ENCODE measurements at regions not wholly inside any gene's neighbourhood (a gene's known extent, or its start where the extent isn't known, plus 50 kb on each side); places are given as distances from the start of the nearest gene placed in this dataset.

- CTCF ChIA-PET (ENCODE audit: unreplicated experiment) = no interaction called here
- Histone ChIP-seq H3K9me2 (ENCODE audit: insufficient read depth, low read length) (no peaks in the 10 kb centered on the region), H3K79me2 (ENCODE audit: insufficient read depth, low read depth, low read length) (no peaks in the 10 kb centered on the region), H2AFZ (ENCODE audit: low read length) (no peak overlapping the region), H3K9me3 (ENCODE audit: low read length) (0 out of 2 replicates have a peak, but pooled peaks cover 2% of the 10 kb centered on the region), H3K27ac (ENCODE audit: low read depth, low read length, poor library complexity, severe bottlenecking) (no peak overlapping the region), H3K4me2 (ENCODE audit: low read length) (no peak overlapping the region), H4K20me1 (ENCODE audit: insufficient read depth, low read length) (no peaks in the 10 kb centered on the region), H3K36me3 (ENCODE audit: insufficient read depth, low read length) (no peaks in the 10 kb centered on the region), H3K4me3 (ENCODE audit: low read depth, low read length, poor library complexity, severe bottlenecking) (no peak overlapping the region), H3K4me1 (ENCODE audit: insufficient read depth, low read length, poor library complexity, severe bottlenecking) (no peaks in the 10 kb centered on the region)
- DNase-seq (ENCODE audit: low spot score) = no peak
- POLR2A ChIA-PET = no interaction called here
- TF ChIP-seq CTCF (conservative IDR thresholded peaks at IDR 0.05; ENCODE audit: low read length) (no peak), EZH2phosphoT487 (IDR thresholded peaks at IDR 0.05; ENCODE audit: borderline replicate concordance, low read depth, low read length) (no peak)
- intact Hi-C loops (cut with micrococcal nuclease; ENCODE audit: unreplicated experiment) = no loop called here
- no TSS peak for BruUV-seq (replicated peaks)
These were observed 960.0 kb upstream of the RAG2 start for GRCh38 chr11:37557990-37558389.

- H3K9me2 ChIP-seq (ENCODE audit: insufficient read depth, low read length) = no peaks in the 10 kb centered on the region
- H3K4me1 ChIP-seq (ENCODE audit: insufficient read depth, low read length, poor library complexity, severe bottlenecking) = no peaks in the 10 kb centered on the region
- H3K36me3 ChIP-seq (ENCODE audit: insufficient read depth, low read length) = no peaks in the 10 kb centered on the region
- intact Hi-C loops (cut with micrococcal nuclease; ENCODE audit: unreplicated experiment) = no loop called here
- H3K9me3 ChIP-seq (ENCODE audit: low read length) = peaks cover 19% of the 10 kb centered on the region
- no peak overlapping the region for H3K4me2 ChIP-seq (ENCODE audit: low read length)
- H4K20me1 ChIP-seq (ENCODE audit: insufficient read depth, low read length) = no peaks in the 10 kb centered on the region
- CTCF ChIA-PET (ENCODE audit: unreplicated experiment) = no interaction called here
- no peak overlapping the region for H2AFZ ChIP-seq (ENCODE audit: low read length)
- no peak for TF ChIP-seq CTCF (conservative IDR thresholded peaks at IDR 0.05; ENCODE audit: low read length)
- no peak for TF ChIP-seq EZH2phosphoT487 (IDR thresholded peaks at IDR 0.05; ENCODE audit: borderline replicate concordance, low read depth, low read length)
- BruUV-seq (replicated peaks) = no TSS peak
- no peak overlapping the region for H3K27ac ChIP-seq (ENCODE audit: low read depth, low read length, poor library complexity, severe bottlenecking)
- no peak for DNase-seq (ENCODE audit: low spot score)
- POLR2A ChIA-PET = no interaction called here
- no peak overlapping the region for H3K4me3 ChIP-seq (ENCODE audit: low read depth, low read length, poor library complexity, severe bottlenecking)
- no peaks in the 10 kb centered on the region for H3K79me2 ChIP-seq (ENCODE audit: insufficient read depth, low read depth, low read length)
These were observed 954.2 kb upstream of the RAG2 start for GRCh38 chr11:37552284-37552683.

GRCh38 chr11:37544491-37544890, 946.5 kb upstream of the RAG2 start:
- H3K4me2 ChIP-seq (ENCODE audit: low read length) = no peak overlapping the region
- no peaks in the 10 kb centered on the region for H3K79me2 ChIP-seq (ENCODE audit: insufficient read depth, low read depth, low read length)
- H4K20me1 ChIP-seq (ENCODE audit: insufficient read depth, low read length) = no peaks in the 10 kb centered on the region
- intact Hi-C loops (cut with micrococcal nuclease; ENCODE audit: unreplicated experiment) = no loop called here
- no peaks in the 10 kb centered on the region for H3K4me1 ChIP-seq (ENCODE audit: insufficient read depth, low read length, poor library complexity, severe bottlenecking)
- H3K36me3 ChIP-seq (ENCODE audit: insufficient read depth, low read length) = no peaks in the 10 kb centered on the region
- H3K4me3 ChIP-seq (ENCODE audit: low read depth, low read length, poor library complexity, severe bottlenecking) = no peak overlapping the region
- H3K27ac ChIP-seq (ENCODE audit: low read depth, low read length, poor library complexity, severe bottlenecking) = no peak overlapping the region
- ChIA-PET CTCF (ENCODE audit: unreplicated experiment) (no interaction called here), POLR2A (no interaction called here)
- TF ChIP-seq EZH2phosphoT487 (IDR thresholded peaks at IDR 0.05; ENCODE audit: borderline replicate concordance, low read depth, low read length) (no peak), CTCF (conservative IDR thresholded peaks at IDR 0.05; ENCODE audit: low read length) (no peak)
- H3K9me3 ChIP-seq (ENCODE audit: low read length) = 0 out of 2 replicates have a peak, but pooled peaks cover 19% of the 10 kb centered on the region
- no peak overlapping the region for H2AFZ ChIP-seq (ENCODE audit: low read length)
- no TSS peak for BruUV-seq (replicated peaks)
- no peaks in the 10 kb centered on the region for H3K9me2 ChIP-seq (ENCODE audit: insufficient read depth, low read length)
- DNase-seq (ENCODE audit: low spot score) = no peak

All from OCI-LY7 (cell line).